K562 (cell line): ENCODE measurements at regions not wholly inside any gene's neighbourhood (a gene's known extent, or its start where the extent isn't known, plus 50 kb on each side); places are given as distances from the start of the nearest gene placed in this dataset.
A peak's percentile ranks its signal among the peaks of the same experiment; 100 is the strongest.

Experiments
- CHCHD3 ChIP-seq: fragments of 250-450 bp; sonication (Bioruptor Pico); IDR thresholded peaks from 2 replicates; pipeline ENCODE4 v2.1.2; 2022; ENCODE audit warnings: mild to moderate bottlenecking
- CHD7 ChIP-seq: fragments of 200-600 bp; sonication (generic); IDR thresholded peaks from one replicate; pipeline ENCODE4 v1.6.1; 2012; ENCODE audit warnings: mild to moderate bottlenecking, low read depth, low read length, inconsistent platforms
- GATAD2B ChIP-seq: fragments of 450-650 bp; IDR thresholded peaks from 2 replicates; pipeline ENCODE4 v1.6.1; 2017; ENCODE audit warnings: mild to moderate bottlenecking, borderline replicate concordance
- MCM5 ChIP-seq: fragments of 450-650 bp; IDR thresholded peaks from 2 replicates; pipeline ENCODE4 v1.6.1; 2016; ENCODE audit warnings: low read depth
- NR0B1 ChIP-seq: fragments of 450-650 bp; IDR thresholded peaks from one replicate; pipeline ENCODE4 v1.6.1; 2018; ENCODE audit warnings: mild to moderate bottlenecking, moderate library complexity; ENCODE audit not compliant: partially characterized antibody
- PBX2 ChIP-seq, 2 experiments: IDR thresholded peaks in 1 of 2; conservative IDR thresholded peaks in 1 of 2; 2 replicates each; pipeline ENCODE4 v1.6.1; 2016; ENCODE audit warnings: low read depth in 2 of 2, mild to moderate bottlenecking in 1 of 2, missing compliant biosample characterization in 1 of 2, missing genetic modification characterization in 1 of 2, moderate library complexity in 1 of 2
- THRB ChIP-seq: fragments of 450-650 bp; formaldehyde crosslinking; conservative IDR thresholded peaks from 2 replicates; pipeline ENCODE4 v1.4.0; 2022; ENCODE audit warnings: mild to moderate bottlenecking, missing genetic modification characterization
- TF ChIP-seq, protein P1 (sequence below): fragments of 250-450 bp; sonication (Bioruptor Pico); IDR thresholded peaks from 2 replicates; pipeline ENCODE4 v1.8.0; 2022; ENCODE audit warnings: moderate library complexity, mild to moderate bottlenecking, inconsistent platforms

- TF ChIP-seq, protein P1, sequence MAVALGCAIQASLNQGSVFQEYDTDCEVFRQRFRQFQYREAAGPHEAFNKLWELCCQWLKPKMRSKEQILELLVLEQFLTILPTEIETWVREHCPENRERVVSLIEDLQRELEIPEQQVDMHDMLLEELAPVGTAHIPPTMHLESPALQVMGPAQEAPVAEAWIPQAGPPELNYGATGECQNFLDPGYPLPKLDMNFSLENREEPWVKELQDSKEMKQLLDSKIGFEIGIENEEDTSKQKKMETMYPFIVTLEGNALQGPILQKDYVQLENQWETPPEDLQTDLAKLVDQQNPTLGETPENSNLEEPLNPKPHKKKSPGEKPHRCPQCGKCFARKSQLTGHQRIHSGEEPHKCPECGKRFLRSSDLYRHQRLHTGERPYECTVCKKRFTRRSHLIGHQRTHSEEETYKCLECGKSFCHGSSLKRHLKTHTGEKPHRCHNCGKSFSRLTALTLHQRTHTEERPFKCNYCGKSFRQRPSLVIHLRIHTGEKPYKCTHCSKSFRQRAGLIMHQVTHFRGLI (CRISPR knock-in tag), result no peak
- no peak for TF ChIP-seq MCM5
- no peak for TF ChIP-seq THRB (CRISPR knock-in tag)
- no peak for TF ChIP-seq CHCHD3 (CRISPR knock-in tag)
- TF ChIP-seq GATAD2B, result no peak
- TF ChIP-seq CHD7, result no peak
- peak; percentile 51; the same call in 1 of the 2 replicates for TF ChIP-seq PBX2 (CRISPR knock-in tag; IDR thresholded peaks at IDR 0.05; ENCODE audit: low read depth)
- TF ChIP-seq PBX2 (tag; conservative IDR thresholded peaks at IDR 0.05; ENCODE audit: low read depth), result peak; percentile 85
- no peak for TF ChIP-seq NR0B1
Measured at GRCh38 chr3:64954995-64955636, 267.3 kb upstream of the ADAMTS9 start (continued).
